SK-N-SH (cell line): ENCODE measurements at regions not wholly inside any gene's neighbourhood (a gene's known extent, or its start where the extent isn't known, plus 50 kb on each side); places are given as distances from the start of the nearest gene placed in this dataset.

Experiments used
- EP300 ChIP-seq, 2 experiments: IDR thresholded peaks; 2 replicates each; pipeline versions ENCODE4 v1.4.0 to v1.6.1; 2012; ENCODE audit warnings: borderline replicate concordance in 1 of 2, low read depth in 1 of 2, low read length in 1 of 2
- SIN3A ChIP-seq: IDR thresholded peaks from 2 replicates; pipeline ENCODE4 v1.6.1; 2012; ENCODE audit warnings: low read depth, mild to moderate bottlenecking, low read length, moderate library complexity, borderline replicate concordance
- TF ChIP-seq, protein P1 (sequence below): fragments of 200-600 bp; sonication (generic); IDR thresholded peaks from 2 replicates; pipeline ENCODE4 v1.6.1; 2017; ENCODE audit warnings: antibody characterized with exemption, mild to moderate bottlenecking, moderate library complexity
- TF ChIP-seq, protein P2 (sequence below): IDR thresholded peaks from 2 replicates; pipeline ENCODE4 v1.6.1; 2012; ENCODE audit warnings: mild to moderate bottlenecking, low read depth, low read length, moderate library complexity

DNA sequence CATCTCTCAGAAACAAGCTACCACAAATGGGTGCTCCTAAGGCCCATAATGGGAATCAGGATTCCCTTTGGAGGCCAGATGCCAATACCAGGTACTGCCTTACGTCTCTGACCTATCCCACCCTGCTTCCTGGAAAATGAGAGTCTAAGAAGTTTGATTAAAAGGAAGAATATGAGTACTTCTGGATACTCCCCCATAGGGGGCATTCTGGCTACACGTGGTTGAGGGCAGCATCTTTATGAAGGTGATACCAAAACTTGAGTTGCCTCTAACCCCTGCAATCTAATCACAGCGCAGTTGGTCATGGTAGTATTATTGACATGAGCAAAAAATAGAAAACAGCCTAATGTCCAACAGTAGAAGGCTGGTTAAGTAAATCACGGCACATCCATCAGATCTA lies 184.2 kb upstream of the LHX5 start:
- TF ChIP-seq, protein P1, sequence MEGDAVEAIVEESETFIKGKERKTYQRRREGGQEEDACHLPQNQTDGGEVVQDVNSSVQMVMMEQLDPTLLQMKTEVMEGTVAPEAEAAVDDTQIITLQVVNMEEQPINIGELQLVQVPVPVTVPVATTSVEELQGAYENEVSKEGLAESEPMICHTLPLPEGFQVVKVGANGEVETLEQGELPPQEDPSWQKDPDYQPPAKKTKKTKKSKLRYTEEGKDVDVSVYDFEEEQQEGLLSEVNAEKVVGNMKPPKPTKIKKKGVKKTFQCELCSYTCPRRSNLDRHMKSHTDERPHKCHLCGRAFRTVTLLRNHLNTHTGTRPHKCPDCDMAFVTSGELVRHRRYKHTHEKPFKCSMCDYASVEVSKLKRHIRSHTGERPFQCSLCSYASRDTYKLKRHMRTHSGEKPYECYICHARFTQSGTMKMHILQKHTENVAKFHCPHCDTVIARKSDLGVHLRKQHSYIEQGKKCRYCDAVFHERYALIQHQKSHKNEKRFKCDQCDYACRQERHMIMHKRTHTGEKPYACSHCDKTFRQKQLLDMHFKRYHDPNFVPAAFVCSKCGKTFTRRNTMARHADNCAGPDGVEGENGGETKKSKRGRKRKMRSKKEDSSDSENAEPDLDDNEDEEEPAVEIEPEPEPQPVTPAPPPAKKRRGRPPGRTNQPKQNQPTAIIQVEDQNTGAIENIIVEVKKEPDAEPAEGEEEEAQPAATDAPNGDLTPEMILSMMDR: no peak
- TF ChIP-seq EP300 (IDR thresholded peaks at IDR 0.05; ENCODE audit: borderline replicate concordance in 1 of 2, low read depth in 1 of 2, low read length in 1 of 2): no peak
- TF ChIP-seq, protein P2, sequence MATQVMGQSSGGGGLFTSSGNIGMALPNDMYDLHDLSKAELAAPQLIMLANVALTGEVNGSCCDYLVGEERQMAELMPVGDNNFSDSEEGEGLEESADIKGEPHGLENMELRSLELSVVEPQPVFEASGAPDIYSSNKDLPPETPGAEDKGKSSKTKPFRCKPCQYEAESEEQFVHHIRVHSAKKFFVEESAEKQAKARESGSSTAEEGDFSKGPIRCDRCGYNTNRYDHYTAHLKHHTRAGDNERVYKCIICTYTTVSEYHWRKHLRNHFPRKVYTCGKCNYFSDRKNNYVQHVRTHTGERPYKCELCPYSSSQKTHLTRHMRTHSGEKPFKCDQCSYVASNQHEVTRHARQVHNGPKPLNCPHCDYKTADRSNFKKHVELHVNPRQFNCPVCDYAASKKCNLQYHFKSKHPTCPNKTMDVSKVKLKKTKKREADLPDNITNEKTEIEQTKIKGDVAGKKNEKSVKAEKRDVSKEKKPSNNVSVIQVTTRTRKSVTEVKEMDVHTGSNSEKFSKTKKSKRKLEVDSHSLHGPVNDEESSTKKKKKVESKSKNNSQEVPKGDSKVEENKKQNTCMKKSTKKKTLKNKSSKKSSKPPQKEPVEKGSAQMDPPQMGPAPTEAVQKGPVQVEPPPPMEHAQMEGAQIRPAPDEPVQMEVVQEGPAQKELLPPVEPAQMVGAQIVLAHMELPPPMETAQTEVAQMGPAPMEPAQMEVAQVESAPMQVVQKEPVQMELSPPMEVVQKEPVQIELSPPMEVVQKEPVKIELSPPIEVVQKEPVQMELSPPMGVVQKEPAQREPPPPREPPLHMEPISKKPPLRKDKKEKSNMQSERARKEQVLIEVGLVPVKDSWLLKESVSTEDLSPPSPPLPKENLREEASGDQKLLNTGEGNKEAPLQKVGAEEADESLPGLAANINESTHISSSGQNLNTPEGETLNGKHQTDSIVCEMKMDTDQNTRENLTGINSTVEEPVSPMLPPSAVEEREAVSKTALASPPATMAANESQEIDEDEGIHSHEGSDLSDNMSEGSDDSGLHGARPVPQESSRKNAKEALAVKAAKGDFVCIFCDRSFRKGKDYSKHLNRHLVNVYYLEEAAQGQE: no peak
- TF ChIP-seq SIN3A: no peak
